ENCODE measurements at regions not wholly inside any gene's neighbourhood (a gene's known extent, or its start where the extent isn't known, plus 50 kb on each side); places are given as distances from the start of the nearest gene placed in this dataset.

- TF ChIP-seq CTCF (IDR thresholded peaks at IDR 0.05) (no peak), EZH2 (IDR thresholded peaks at IDR 0.05; ENCODE audit: borderline replicate concordance, insufficient read depth, low read depth, low read length, poor library complexity, severe bottlenecking) (no peak)
These were observed 70.6 kb upstream of the ANKH start for GRCh38 chr5:14942212-14942611.

Measured in B cell (primary cell).